Retinal pigment epithelial cell (primary cell): ENCODE measurements at regions not wholly inside any gene's neighbourhood (a gene's known extent, or its start where the extent isn't known, plus 50 kb on each side); places are given as distances from the start of the nearest gene placed in this dataset.
"Not testable (repeated sequence)": the region's sequence is repeated elsewhere in the genome, so short reads cannot be mapped to it uniquely, and the experiment has no call there.

Experiments used
- DNase-seq: peaks from one replicate; pipeline ENCODE4 v3.0.0-alpha.2; 2010; ENCODE audit warnings: low read depth
- H3K4me3 ChIP-seq: 2 replicates; pipeline ENCODE4 v1.5.1; 2011; ENCODE audit warnings: mild to moderate bottlenecking, low read length, control low read depth, moderate library complexity
- TF ChIP-seq, protein P1 (sequence below): conservative IDR thresholded peaks from 2 replicates; pipeline ENCODE4 v1.5.1; 2011; ENCODE audit warnings: low read depth, low read length, control low read depth, inconsistent platforms

DNA sequence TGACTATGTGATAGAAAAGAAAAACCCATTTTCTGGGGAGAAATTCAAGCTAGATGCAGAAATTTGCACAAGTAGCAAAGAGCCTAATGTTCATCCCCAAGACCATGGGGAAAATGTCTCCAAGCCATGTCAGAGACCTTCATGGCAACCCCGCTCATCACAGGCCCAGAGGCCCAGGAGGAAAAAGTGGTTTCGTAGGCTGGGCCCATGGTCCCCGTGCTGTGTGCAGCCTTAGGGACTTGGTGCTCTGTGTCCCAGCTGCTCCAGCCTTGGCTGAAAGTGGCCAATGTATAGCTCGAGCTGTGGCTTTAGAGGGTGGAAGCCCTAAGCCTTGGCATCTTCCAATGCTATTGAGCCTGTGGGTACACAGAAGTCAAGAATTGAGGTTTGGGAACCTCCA, 711.2 kb upstream of the ZNF608 start:
- no peak for DNase-seq
- TF ChIP-seq, protein P1, sequence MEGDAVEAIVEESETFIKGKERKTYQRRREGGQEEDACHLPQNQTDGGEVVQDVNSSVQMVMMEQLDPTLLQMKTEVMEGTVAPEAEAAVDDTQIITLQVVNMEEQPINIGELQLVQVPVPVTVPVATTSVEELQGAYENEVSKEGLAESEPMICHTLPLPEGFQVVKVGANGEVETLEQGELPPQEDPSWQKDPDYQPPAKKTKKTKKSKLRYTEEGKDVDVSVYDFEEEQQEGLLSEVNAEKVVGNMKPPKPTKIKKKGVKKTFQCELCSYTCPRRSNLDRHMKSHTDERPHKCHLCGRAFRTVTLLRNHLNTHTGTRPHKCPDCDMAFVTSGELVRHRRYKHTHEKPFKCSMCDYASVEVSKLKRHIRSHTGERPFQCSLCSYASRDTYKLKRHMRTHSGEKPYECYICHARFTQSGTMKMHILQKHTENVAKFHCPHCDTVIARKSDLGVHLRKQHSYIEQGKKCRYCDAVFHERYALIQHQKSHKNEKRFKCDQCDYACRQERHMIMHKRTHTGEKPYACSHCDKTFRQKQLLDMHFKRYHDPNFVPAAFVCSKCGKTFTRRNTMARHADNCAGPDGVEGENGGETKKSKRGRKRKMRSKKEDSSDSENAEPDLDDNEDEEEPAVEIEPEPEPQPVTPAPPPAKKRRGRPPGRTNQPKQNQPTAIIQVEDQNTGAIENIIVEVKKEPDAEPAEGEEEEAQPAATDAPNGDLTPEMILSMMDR: no peak
- no peak overlapping the region for H3K4me3 ChIP-seq

DNA sequence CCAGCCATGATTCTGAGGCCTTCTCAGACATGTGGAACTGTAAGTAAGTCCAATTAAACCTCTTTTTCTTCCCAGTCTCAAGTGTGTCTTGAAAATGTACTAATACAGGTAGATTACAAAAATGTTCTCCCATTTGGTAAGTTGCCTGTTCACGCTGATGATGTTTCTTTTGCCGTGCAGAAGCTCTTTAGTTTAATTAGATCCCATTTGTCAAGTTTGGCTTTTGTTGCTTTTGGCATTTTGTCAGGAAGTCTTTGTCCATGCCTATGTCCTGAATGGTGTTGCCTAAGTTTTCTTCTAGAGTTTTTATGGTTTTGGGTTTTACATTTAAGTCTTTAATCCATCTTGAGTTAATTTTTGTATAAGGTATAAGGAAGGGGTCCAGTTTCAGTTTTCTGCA, 712.5 kb upstream of the ZNF608 start:
- H3K4me3 ChIP-seq, DNase-seq: not testable (repeated sequence)

DNA sequence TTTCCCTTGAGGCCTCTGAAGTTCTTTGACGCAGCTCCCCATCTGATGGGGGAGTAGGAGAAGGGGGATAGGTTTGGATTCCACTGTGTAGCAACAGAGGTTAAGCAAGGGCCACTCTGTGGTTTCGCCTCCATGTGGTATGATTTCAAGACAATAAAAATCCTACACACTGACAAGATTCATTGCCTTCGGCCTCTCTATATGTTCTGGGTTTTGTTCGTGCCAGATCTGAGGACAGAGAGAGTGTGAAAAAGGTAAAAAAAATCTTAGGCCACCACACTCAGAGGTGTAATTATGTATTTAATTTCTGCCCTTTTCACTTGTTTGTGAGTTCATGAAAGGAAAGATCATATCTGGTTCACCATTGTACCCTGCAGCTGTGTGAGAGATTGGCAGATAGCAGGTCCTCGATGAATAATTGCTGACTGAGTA, 715.2 kb upstream of the ZNF608 start:
- TF ChIP-seq, protein P1: no peak
- H3K4me3 ChIP-seq: no peak overlapping the region
- no peak for DNase-seq

DNA sequence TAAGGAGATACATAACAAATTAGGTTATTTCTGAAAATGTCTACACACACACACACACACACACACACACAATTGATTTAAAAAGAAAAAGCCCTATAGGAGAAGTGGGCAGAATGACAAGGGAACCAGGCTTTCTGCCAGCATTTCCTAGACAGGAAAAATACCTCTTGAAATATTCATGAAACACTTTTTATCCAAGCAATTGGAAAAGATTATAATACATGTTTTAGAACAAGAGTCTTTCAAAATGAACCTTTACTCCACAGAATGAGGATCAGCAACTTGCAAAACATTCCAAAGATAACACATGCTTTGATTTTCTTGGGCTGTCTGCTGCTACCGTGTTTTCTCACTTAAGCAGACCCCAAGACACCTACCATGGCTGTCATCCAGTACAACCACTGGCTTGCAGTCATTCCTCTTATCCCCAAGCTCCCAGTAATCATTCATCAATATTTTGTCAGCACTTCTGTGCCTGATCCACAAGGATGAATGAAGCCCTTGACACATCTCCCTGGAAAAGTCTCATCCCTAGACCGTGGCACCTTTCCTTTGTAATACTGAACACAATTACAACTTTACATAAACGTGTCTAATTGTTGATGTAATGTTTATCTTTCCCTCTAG, 717.1 kb upstream of the ZNF608 start:
- peak; percentile 54 for DNase-seq

DNA sequence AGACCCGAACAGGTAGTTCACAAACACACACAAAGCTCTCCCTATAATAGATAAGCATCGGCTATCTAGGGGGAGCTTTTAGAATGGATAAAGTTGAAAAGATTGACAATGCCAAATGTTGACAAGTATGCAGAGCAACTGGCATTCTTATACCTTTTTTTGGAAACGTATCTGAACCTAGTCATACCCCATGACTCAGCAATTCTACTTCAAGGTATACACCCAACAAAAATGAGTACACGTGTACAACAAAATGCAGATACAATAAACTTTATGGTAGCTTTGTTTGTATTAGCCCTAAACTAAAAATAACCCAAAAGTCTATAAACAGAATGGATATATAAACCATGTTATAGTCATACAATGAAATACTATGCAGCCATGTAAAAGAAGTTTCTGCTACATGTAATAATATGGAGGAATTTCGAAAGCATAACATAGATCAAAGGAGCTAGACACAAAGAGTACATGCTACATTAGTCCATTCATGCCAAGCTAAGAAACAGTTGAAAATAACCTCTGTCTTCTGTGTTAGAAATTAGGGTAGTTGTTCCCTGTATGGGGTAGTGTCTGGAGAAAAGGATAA, 718.5 kb upstream of the ZNF608 start:
- H3K4me3 ChIP-seq: no peak overlapping the region
- TF ChIP-seq, protein P1: no peak
- no peak for DNase-seq

More for the DNA sequence above, 717.1 kb upstream of the ZNF608 start:
- TF ChIP-seq, protein P1: no peak
- H3K4me3 ChIP-seq: no peak overlapping the region

DNA sequence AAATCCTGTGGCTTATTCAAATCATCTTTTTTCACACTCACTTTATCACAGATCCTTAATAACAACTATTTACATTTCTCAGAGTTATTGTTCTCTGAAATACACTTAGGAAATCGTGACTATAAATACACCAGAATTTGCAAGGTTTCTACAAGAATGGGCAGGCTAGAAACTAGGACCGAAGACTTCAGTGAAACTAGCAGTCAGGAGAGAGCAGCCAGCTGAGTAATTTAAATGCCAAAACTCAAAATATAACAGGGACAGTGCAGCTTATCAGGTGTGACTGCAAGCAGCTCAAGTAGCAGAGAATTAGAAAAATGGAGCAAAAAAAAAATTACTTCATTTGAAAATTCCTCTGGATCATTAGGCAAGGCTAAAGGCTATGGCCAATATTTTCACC, 719.3 kb upstream of the ZNF608 start:
- TF ChIP-seq, protein P1: no peak
- no peak for DNase-seq
- no peak overlapping the region for H3K4me3 ChIP-seq

DNA sequence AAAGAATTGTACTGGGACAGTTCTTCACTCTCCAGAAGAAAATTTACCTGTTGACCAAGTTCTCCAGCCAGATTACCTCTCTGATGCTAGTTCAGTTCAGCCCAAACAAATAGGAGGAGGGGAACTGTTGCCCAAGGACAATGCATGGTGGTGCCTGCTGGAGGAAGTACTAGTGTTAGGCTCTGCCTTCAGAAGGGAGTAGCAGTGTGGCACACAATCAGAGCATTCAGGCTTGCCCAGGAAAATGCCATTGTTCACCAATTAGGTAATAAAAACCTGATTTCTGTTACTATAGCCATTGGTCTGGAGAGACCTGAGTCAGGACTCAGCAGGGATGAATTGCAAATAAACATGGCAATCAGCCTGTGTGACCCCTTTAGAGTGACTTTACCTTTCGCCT, 720.8 kb upstream of the ZNF608 start:
- TF ChIP-seq, protein P1: no peak
- no peak overlapping the region for H3K4me3 ChIP-seq
- no peak for DNase-seq
